CD4-positive, alpha-beta T cell treated with Interleukin-21 for 1 hour (primary cell): ENCODE measurements at regions not wholly inside any gene's neighbourhood (a gene's known extent, or its start where the extent isn't known, plus 50 kb on each side); places are given as distances from the start of the nearest gene placed in this dataset.
A peak's percentile ranks its signal among the peaks of the same experiment; 100 is the strongest.
"Not testable (repeated sequence)": the region's sequence is repeated elsewhere in the genome, so short reads cannot be mapped to it uniquely, and the experiment has no call there.

ENCODE experiments used
- DNase-seq: peaks from one replicate; pipeline ENCODE4 v3.0.0-alpha.2; 2020

DNA sequence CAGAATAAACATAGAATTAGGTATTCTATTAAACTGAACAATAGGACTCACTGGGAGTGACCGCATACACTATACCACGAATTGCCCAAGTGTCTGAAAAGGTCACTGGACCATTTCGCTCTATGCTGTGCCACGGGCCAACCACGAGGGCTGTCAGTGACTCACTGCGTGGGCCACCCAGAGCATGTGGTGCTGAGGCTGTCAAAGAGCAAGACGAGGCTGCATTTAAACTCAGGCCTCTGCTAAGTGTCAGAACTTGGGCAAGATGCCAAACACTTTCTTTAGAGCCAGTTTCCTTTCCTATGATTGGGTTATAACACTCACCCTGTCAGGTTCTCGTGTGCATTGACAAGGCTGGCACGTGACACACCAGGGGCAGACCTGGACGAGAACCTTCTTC, 97.5 kb downstream of the SH3YL1 start:
- DNase-seq: peak; percentile 9

DNA sequence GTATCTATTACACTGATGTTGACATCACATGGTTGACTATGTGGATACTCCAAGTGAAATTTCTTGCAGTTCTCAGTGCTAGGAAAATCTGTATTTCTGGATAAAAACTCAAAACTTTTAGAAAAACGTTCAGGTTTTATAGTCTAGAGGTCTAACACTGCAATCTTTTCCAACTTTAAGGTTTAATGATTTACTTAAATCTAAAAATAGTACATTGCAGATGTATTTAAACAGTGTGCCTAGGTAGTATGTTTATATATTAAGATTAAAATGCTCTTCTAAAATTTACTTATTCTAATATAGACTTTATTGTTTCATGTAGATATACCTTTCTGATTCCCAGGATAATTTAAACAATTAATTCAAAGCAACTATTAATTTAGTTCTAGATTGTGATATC, 98.3 kb downstream of the SH3YL1 start:
- no peak for DNase-seq

DNA sequence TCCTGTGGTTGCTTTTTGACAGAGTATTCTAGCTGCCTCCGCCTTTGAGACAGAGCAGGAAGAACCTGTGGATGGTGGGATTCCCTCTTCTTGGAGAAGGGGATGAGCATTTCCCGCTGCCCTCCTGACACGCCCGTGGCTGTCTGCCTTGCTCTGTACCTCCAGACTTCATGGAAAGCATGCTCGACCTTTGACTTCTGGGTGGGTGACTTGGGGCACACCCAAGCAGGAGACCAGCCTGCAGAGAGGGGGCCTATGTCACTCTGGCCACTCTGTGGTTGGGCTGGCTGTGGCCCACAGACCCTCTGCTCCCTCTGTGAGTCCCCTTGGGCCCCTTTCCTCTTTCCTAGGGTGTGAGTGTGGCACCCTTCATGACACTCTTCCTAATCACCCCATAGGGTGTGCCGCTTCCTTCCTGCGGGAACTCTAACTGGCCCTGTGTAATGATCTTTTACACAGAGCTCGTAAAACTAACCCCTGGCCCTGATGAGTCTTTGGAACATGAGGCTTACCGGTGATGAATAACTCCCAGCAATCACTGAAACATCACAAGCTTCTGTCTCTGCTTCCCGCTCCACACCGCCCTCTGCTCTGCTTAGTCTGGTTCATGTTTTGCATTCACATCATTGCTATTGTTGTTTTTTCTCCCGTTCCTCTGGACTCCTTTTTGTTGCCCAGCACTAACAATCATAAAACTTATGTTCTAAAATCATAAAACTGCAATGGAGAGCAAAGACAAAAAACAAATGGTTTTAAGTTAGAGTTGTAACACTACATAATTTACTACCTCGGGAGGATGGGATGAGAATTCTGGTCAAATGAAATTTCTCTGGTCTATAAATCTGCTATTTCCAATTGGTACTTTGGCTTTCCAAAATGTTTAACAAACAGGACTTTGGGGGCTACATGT, 101.1 kb downstream of the SH3YL1 start:
- no peak for DNase-seq

DNA sequence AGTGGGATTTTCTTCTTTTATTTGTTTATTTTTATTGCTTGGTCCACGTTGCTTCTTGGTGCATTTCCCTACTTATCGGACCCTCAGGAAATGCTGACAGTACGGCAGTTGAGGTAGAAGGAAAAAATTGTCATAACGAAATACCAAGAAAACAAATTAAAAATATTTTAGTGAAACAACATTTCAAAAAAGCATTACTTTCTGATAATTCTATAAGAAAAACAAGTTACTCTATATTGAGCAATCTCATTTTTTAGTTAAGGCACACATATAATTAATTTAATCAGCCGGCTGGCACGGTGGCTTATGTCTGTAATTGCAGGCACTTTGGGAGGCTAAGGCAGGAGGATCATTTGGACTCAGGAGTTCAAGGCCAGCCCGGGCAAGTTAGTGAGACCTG, 102.1 kb downstream of the SH3YL1 start:
- no peak for DNase-seq

DNA sequence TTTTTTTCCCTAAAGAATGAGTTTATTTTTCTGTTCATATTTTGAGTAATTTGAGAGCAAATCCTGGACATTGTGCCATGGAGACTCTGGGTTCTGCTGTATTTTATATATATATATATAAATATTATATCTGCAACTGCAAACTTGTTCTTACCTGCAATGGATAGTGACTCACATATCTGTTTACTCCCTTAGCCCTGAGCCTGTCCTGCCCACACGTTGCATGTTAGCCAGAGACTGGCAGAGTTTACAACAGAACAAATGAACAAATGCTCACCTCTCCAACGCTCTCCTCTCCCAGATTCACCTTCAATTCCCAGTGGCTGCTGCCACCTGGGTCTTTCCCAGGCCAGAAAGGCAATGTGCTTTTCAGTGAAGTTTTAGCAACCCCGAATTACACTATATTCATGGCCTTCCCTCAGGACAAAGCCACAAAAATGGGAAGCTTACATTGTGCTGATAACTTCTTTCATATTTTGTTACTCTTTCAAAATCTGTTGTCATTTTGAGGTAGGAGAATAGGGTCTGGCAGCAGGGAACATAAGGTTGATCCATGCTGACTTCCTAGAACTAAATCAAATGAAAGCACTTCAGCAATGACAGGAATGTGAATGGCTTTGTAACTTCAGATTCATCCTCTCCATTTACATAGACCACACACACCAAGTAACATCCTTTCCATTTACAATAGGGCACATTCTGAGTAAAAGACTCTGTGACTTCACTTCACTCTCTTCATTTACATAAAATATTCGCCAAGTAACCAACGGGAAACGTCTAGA, 105.4 kb upstream of the FAM110C start:
- no peak for DNase-seq

DNA sequence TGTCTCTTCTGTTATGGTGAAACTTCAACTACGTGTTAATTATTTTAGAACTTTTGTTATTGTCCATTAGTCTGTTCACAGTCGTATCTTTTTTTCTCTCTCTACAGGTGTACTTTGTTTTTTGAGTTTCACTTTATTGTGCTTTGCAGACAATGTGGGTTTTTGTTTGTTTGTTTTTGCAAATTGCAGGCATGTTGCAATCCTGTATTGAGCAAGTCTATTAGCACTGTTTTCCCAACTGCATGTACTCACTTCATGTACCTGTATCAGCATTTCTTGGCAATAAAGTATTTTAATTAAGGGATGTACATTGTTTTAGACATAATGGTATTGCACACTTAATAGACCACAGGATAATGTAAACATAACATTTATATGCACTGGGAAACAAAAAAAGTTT, 99.1 kb upstream of the FAM110C start:
- DNase-seq: no peak

DNA sequence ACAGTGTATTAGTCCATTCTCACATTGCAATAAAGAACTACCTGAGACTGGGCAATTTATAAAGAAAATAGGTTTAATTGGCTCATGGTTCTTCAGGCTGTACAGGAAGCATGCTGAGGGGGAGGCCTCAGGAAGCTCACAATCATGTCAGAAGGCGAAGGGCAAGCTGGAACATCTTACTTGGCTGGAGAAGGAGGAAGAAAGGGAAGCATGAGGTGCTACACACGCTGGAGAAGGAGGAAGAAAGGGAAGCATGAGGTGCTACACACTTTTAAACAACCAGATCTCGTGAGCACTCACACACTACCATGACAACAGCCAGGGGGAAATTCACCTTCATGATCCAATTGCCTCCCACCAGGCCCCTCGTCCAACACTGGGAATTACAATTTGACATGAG, 95.3 kb upstream of the FAM110C start:
- no peak for DNase-seq

DNA sequence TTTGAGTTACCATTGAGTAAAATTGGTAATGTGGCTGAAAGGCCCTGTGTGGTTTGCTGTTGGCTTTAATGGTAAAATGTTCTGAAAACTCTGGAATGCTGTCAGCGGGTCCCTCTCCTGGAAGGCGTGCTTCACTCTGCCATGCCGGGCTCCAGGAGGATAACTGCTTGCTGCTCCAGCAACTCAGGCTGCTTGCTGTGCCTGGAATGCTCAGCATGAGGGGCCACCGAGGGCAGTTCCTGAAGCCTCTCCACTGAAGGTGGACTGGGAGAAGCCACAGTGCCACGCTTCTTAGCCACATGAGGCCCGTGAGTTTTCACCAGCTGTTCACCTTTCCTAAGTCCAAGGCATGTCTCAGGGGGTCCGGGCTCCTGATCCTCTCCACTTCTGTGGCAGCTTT, 90.4 kb upstream of the FAM110C start:
- DNase-seq: no peak

DNA sequence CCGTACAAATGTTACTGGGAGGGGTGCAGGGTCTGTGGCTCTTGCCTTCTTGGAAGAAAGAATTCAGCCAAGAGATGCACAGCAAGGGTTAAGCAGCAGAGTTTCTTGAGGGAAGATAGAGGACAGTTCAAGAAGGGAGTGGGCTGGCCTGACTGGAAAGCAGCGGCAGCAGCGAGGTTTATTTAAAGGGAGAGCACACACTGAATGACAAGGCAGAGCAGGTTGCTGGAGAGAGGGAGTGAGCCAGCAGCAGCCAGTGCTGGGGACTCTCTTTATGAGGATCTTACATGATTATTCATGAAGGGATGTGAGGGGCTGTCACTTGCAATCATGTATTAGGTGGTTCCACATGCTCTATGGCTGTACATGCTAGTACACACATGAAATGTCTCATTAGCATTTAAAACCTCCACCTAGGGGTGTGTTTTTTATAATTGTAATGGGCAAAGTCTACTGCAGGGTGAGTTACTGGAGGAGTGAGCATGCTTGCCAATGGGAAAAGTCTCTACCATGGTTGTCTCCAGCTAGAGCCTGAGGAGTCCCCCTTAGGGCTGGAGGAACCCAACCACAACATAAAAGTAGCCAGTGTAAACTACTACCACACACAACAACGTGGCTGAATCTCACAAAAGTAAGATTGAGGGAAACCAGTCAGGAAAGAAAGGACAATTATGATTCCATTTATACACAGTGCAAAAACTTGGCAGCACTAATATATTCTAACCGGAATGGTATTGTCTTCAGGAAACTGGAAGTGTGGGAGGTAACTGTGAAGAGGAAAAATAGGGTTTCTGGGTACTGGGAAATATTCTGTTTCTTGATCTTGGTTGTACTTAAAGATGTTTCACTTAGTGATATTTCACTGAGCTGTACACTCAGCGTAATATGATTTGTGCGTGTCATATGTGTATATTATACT, 87.6 kb upstream of the FAM110C start:
- DNase-seq: no peak

DNA sequence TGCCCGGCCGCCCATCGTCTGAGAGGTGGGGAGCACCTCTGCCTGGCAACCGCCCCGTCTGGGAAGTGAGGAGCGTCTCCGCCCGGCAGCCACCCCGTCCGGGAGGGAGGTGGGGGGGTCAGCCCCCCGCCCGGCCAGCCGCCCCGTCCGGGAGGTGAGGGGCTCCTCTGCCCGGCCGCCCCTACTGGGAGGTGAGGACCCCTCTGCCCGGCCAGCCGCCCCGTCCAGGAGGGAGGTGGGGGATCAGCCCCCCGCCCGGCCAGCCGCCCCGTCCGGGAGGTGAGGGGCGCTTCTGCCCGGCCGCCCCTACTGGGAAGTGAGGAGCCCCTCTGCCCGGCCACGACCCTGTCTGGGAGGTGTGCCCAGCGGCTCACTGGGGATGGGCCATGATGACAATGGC, 80.5 kb upstream of the FAM110C start:
- DNase-seq: not testable (repeated sequence)

DNA sequence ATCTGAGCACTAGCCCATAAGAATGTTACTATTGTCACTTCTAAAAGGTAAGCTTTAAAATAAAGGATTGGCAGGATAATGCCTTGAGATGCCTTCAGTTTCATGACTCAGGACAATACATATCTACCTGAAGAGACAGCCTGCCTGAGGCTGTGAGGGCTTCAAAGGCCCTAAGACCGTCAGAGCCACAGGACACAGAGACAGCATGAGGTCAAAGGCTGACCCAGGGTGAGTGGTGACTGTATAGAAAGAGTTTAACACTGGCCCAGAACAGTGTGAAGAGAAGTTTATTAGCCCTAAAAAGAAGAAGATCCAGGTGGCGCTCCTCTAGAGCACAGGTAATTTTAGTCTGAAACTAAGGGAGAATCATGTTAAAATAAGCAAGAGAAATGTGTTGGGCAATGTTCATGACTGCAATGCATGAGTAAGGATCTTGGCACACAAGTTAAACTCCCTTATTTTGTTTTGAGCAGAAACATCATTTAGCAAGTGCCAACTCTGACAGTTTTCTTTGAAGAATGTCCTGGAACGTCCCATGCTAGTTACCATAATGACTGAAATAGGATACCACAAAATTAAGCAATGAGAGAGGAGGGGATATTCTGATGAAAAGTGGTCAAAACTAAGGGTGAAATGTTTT, 78.1 kb upstream of the FAM110C start:
- DNase-seq: no peak

DNA sequence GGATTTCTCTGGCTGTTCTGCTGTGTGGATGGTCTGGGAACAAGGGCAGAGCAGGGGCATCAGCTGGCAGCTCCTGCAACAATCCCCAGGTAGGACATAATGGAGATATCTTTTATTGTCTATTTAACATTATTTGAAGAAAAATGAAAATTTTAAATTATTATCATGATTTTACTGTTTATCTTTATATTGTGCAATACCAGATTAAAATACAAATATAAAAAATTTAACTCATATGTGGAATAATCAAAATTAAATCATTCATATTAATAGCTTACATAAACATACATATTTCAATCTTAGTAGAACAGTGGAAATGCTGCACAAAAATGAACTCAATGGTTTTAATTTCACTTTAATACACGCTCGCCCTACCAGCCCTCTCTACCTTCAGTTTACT, 70.6 kb upstream of the FAM110C start:
- no peak for DNase-seq

DNA sequence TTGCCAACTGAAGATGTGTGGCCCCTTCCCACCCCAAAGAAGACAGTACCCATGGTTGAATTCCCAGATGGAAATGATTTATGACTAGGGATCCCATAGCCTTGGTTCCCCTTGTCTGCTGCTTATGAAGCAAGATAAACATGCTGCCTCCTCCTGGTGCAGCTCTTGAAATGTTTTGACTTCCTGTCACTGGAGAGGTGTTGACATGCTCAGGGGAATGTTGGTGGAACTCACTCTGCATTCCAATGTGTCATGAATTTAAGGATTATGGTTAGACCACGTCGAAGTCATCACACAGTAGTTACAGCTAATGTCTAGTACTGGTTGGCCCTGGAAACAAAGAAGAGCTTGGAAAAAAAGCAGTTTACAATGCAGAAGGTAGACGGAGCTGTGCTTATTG, 69.0 kb upstream of the FAM110C start:
- no peak for DNase-seq

DNA sequence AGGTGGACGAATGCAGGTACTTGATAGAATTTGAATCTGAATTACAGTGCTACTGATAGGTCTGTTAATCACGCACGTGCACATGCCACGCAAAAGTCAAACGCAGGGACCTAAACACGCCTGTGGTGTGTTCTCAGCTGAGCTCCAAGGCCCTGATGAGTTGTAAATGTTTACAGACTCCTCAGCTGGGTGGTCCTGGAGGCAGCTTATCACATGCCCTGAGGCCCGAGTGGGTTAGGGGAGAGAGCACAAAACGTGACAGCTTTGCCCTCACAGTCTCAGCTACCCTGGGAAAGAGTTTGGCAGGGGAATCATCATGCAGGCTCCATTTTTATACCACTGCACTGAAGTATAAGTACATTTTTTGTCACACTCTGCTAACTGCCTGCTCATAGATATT, 68.3 kb upstream of the FAM110C start:
- no peak for DNase-seq

DNA sequence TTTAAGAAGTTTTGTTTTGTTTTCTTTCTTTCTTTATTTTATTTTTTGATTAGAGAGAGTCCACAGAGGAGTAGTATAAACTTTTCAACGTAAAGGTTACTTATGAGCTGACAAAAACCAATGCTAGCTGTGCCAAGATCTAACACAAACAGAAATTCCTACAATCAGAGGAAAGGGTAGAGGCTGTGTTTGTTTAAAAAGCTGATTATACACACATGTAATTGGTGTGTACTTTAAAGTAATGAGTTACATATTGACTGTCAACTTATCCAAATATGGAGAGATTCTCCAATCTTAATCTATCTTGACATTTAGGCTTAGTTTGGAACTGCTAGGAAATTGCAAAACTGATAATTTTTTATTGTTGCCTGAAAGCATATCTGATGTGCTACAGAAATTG, 63.7 kb upstream of the FAM110C start:
- no peak for DNase-seq

DNA sequence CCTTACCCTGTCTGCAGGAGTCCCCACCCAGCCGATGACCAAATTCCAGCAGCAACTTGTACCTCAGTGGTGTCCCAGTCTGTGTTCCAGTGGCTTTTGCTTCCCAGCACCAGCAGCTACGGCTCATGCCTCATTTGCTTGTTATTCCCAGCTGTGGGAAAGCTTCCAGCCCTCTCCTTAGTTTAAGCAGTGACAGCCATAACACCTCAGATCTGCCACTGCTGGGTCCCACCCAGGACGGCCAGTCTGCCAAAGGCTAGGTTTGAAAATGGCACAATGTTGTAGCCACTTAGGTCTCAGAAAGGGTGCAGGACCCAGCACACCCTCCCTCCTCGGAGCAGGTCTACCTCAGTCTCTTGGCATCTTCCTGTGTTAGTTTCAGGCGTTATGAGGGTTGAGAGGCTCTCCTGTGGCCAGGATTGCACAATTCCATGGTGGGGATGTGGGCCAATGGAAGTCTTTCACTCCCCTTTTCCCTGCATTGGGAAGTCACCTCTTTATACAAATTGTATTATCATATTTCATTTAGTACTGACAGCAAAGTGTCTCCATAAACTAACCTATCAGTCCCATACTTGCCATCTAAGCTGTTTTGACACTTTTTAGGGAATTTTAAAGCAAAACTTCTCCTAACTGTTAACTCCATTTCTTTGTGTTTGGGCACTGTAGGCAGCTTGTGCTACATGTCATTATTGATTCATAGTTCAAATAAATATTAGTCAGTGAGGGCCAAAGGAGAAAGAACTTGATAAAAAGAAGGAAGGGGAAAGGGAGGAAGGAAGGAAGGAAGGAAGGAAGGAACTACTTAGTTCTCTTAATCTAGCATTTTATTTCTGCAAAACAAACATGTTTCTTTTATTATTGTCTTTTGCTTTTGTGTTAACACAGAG, 62.9 kb upstream of the FAM110C start:
- no peak for DNase-seq

DNA sequence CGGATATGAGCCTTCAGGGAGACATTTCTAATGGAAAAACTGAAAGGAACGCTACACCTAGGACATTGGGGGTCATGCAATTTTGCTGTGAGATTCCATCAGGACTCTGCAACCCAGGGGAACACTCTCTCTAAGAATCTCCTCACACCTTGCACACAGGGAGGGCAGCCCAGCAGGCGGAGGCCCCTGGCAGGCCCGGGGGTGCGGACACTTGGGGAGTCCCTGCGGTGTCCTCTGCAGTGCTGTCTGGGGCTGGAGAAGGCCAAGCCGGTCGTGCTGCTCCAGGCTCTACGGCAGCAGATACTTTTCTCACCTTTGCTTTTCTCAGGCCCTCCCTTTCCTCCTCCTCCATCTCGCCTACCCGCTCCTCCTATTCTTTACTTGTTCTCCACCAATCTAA, 54.7 kb upstream of the FAM110C start:
- DNase-seq: no peak
